Central memory CD8-positive, alpha-beta T cell (primary cell): ENCODE measurements at regions not wholly inside any gene's neighbourhood (a gene's known extent, or its start where the extent isn't known, plus 50 kb on each side); places are given as distances from the start of the nearest gene placed in this dataset.

Source experiments
- ATAC-seq: fragments of 150-1000 bp; cut with Tn5 transposase; replicated peaks from 2 replicates; pipeline ENCODE4 v1.10.0; 2022; ENCODE audit warnings: mild to moderate bottlenecking, moderate FRiP score, moderate number of reproducible peaks; ENCODE audit not compliant: poor library complexity, severe bottlenecking; ENCODE audit errors: extremely low read depth
- DNase-seq, 2 donors: peaks; one replicate each; pipeline ENCODE4 v3.0.0; 2021; ENCODE audit warnings: low spot score in 2 of 2
- H3K27ac Mint-ChIP-seq: one replicate; pipeline ENCODE4 v1.8.0; 2022; ENCODE audit warnings: low read depth, mild to moderate bottlenecking, moderate library complexity, mixed read lengths
- H3K27me3 Mint-ChIP-seq: one replicate; pipeline ENCODE4 v1.8.0; 2022; ENCODE audit warnings: mixed read lengths
- H3K36me3 Mint-ChIP-seq: one replicate; pipeline ENCODE4 v1.8.0; 2022; ENCODE audit warnings: mild to moderate bottlenecking, moderate library complexity, mixed read lengths; ENCODE audit not compliant: insufficient read depth
- H3K4me1 Mint-ChIP-seq: one replicate; pipeline ENCODE4 v1.8.0; 2022; ENCODE audit warnings: mixed read lengths
- H3K4me3 Mint-ChIP-seq: one replicate; pipeline ENCODE4 v1.8.0; 2022; ENCODE audit warnings: mild to moderate bottlenecking, moderate library complexity, mixed read lengths
- H3K9me3 Mint-ChIP-seq: one replicate; pipeline ENCODE4 v1.8.0; 2022; ENCODE audit warnings: mixed read lengths

DNA sequence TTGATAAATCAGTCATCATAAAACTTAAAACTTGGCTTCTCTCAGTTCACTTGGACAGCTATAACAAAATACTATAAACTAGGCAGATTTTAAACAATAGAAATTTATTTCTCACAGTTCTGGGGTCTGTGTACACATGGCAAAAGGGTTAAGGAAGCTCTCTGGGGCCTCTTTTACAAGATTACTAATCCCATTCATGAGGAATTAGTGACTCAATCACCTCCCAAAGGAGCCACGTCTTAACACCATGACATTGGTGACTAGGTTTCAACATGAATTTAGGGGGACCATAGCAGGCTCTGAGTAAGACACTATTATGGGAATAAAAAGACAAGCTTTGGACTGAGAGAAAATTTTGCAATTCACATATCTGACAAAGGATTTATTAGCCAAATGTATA, 436.5 kb downstream of the PDZRN4 start:
- ATAC-seq (no peak), DNase-seq (no peak)
- Mint-ChIP-seq H3K27ac (no peak overlapping the region), H3K9me3 (peaks cover 9% of the 10 kb centered on the region), H3K36me3 (no peaks in the 10 kb centered on the region), H3K27me3 (no peaks in the 10 kb centered on the region), H3K4me3 (no peak overlapping the region), H3K4me1 (no peaks in the 10 kb centered on the region)
